Colonic mucosa (tissue), 4 donors: ENCODE measurements at regions not wholly inside any gene's neighbourhood (a gene's known extent, or its start where the extent isn't known, plus 50 kb on each side); places are given as distances from the start of the nearest gene placed in this dataset.

Source experiments
- DNase-seq: peaks from one replicate; pipeline ENCODE4 v3.0.0-alpha.2; 2020
- H3K27ac ChIP-seq: fragments of 200-600 bp; one replicate; pipeline ENCODE4 v1.8.0; 2021
- H3K27me3 ChIP-seq: fragments of 200-600 bp; one replicate; pipeline ENCODE4 v1.8.0; 2021
- H3K36me3 ChIP-seq: fragments of 200-600 bp; one replicate; pipeline ENCODE4 v1.8.0; 2021
- H3K4me1 ChIP-seq: fragments of 200-600 bp; one replicate; pipeline ENCODE4 v1.8.0; 2021; ENCODE audit warnings: mild to moderate bottlenecking
- H3K4me3 ChIP-seq: fragments of 200-600 bp; one replicate; pipeline ENCODE4 v1.8.0; 2021
- H3K9ac ChIP-seq, 2 donors: one replicate each; pipeline ENCODE4 v1.7.0; 2013; ENCODE audit warnings: control low read depth in 2 of 2, low read depth in 2 of 2, low read length in 2 of 2
- H3K9me3 ChIP-seq: fragments of 200-600 bp; one replicate; pipeline ENCODE4 v1.8.0; 2021
- CTCF ChIP-seq: fragments of 200-600 bp; IDR thresholded peaks from one replicate; pipeline ENCODE4 v1.8.0; 2022; ENCODE audit warnings: antibody characterized with exemption, mild to moderate bottlenecking
- intact Hi-C: fragments of 100-400 bp; cut with DNase I; formaldehyde crosslinking; loops from one replicate; pipeline ENCODE4 v1.14.1; 2022
- donor health status: healthy.
- donor health status: DM: no; HTN: no; CAD: no.
- donor health status: DM: no; HTN: no; CAD: no.

GRCh38 chr22:48173773-48174160, 1411.3 kb downstream of the TBC1D22A start:
- intact Hi-C loops = no loop called here
- no peak for DNase-seq
- TF ChIP-seq CTCF = no peak
- Histone ChIP-seq H3K9me3 (no peaks in the 10 kb centered on the region), H3K4me3 (no peak overlapping the region), H3K4me1 (no peaks in the 10 kb centered on the region), H3K27me3 (no peaks in the 10 kb centered on the region), H3K36me3 (no peaks in the 10 kb centered on the region), H3K27ac (no peak overlapping the region), H3K9ac (no peak overlapping the region)

GRCh38 chr22:48173061-48173772, 1410.8 kb downstream of the TBC1D22A start:
- no peak overlapping the region for H3K9ac ChIP-seq
- H3K27me3 ChIP-seq = no peaks in the 10 kb centered on the region
- H3K4me1 ChIP-seq = no peaks in the 10 kb centered on the region
- no peak for TF ChIP-seq CTCF
- no peak overlapping the region for H3K4me3 ChIP-seq
- no peaks in the 10 kb centered on the region for H3K36me3 ChIP-seq
- intact Hi-C loops = no loop called here
- DNase-seq = no peak
- H3K9me3 ChIP-seq = no peaks in the 10 kb centered on the region
- H3K27ac ChIP-seq = no peak overlapping the region

- intact Hi-C loops = no loop called here
- Histone ChIP-seq H3K4me3 (no peak overlapping the region), H3K27me3 (no peaks in the 10 kb centered on the region), H3K36me3 (no peaks in the 10 kb centered on the region), H3K9me3 (no peaks in the 10 kb centered on the region), H3K4me1 (no peaks in the 10 kb centered on the region), H3K27ac (no peak overlapping the region), H3K9ac (no peak overlapping the region)
- no peak for DNase-seq
- TF ChIP-seq CTCF = no peak
Measured at GRCh38 chr22:48171271-48171691, 1408.8 kb downstream of the TBC1D22A start.

- Histone ChIP-seq H3K9me3 (no peaks in the 10 kb centered on the region), H3K36me3 (no peaks in the 10 kb centered on the region), H3K9ac (no peak overlapping the region), H3K4me3 (no peak overlapping the region), H3K27me3 (no peaks in the 10 kb centered on the region), H3K4me1 (no peaks in the 10 kb centered on the region), H3K27ac (no peak overlapping the region)
- TF ChIP-seq CTCF = no peak
- DNase-seq = no peak
- intact Hi-C loops = no loop called here
Measured at GRCh38 chr22:48169227-48169626, 1406.8 kb downstream of the TBC1D22A start.

- no peaks in the 10 kb centered on the region for H3K36me3 ChIP-seq
- no peaks in the 10 kb centered on the region for H3K27me3 ChIP-seq
- H3K9me3 ChIP-seq = no peaks in the 10 kb centered on the region
- DNase-seq = no peak
- no peak for TF ChIP-seq CTCF
- H3K9ac ChIP-seq = no peak overlapping the region
- H3K4me3 ChIP-seq = no peak overlapping the region
- no peaks in the 10 kb centered on the region for H3K4me1 ChIP-seq
- no peak overlapping the region for H3K27ac ChIP-seq
- intact Hi-C loops = no loop called here
Measured at GRCh38 chr22:48167238-48167637, 1404.8 kb downstream of the TBC1D22A start.
